SK-N-SH (cell line): ENCODE measurements at regions not wholly inside any gene's neighbourhood (a gene's known extent, or its start where the extent isn't known, plus 50 kb on each side); places are given as distances from the start of the nearest gene placed in this dataset.

Experiments used
- CTCF ChIA-PET: fragments of 300-600, 350-600 bp; formaldehyde crosslinking; extraction: SDS; loops from one replicate; lab custom pipeline; 2021; lab: Yijun Ruan, JAX
- POLR2A ChIA-PET: fragments of 350-600 bp; sonication (Branson Sonifier 250); formaldehyde crosslinking; extraction: SDS; loops from one replicate; lab custom pipeline; 2020; ENCODE audit warnings: antibody characterized with exemption, inconsistent platforms; lab: Yijun Ruan, JAX
- DNase-seq: peaks from one replicate; pipeline ENCODE4 v3.0.0; 2012
- H2AFZ ChIP-seq: fragments of 200-600 bp; sonication (generic); 2 replicates; pipeline ENCODE4 v1.8.1; 2016; ENCODE audit warnings: antibody characterized with exemption, mild to moderate bottlenecking, low read depth
- H3F3A ChIP-seq: fragments of 200-600 bp; sonication (generic); replicated peaks from 2 replicates; pipeline ENCODE3; 2016; ENCODE audit warnings: antibody characterized with exemption, mild to moderate bottlenecking; ENCODE audit not compliant: insufficient read depth
- H3K27ac ChIP-seq, 2 experiments: fragments of 200-500 bp in 1 of 2; fragments of 200-600 bp in 1 of 2; sonication (Bioruptor generic) in 1 of 2; sonication (generic), shearing (Covaris generic) in 1 of 2; 2 replicates each; pipeline versions ENCODE4 v1.5.1 to v1.6.1; 2014 to 2016; ENCODE audit warnings: low read depth in 2 of 2, inconsistent platforms in 1 of 2, low read length in 1 of 2, mild to moderate bottlenecking in 1 of 2, mixed read lengths in 1 of 2
- H3K27me3 ChIP-seq: fragments of 200-600 bp; sonication (generic), shearing (Covaris generic); 2 replicates; pipeline ENCODE4 v1.6.1; 2016; ENCODE audit warnings: mixed run types; ENCODE audit not compliant: insufficient read depth
- H3K36me3 ChIP-seq, 2 experiments: fragments of 200-500 bp in 1 of 2; fragments of 200-600 bp in 1 of 2; sonication (Bioruptor generic) in 1 of 2; sonication (generic) in 1 of 2; replicated peaks in 1 of 2; 2 replicates each; pipeline versions ENCODE3 to v1.5.1; 2014 to 2016; ENCODE audit warnings: low read length in 1 of 2, mild to moderate bottlenecking in 1 of 2; ENCODE audit not compliant: insufficient read depth in 2 of 2, control insufficient read depth in 1 of 2
- H3K4me1 ChIP-seq, 2 experiments: fragments of 200-500 bp in 1 of 2; fragments of 200-600 bp in 1 of 2; sonication (Bioruptor generic) in 1 of 2; sonication (generic), shearing (Covaris generic) in 1 of 2; 2 replicates each; pipeline versions ENCODE4 v1.5.1 to v1.6.1; 2014 to 2016; ENCODE audit warnings: low read depth in 1 of 2, low read length in 1 of 2, mixed run types in 1 of 2; ENCODE audit not compliant: insufficient read depth in 2 of 2, control insufficient read depth in 1 of 2
- H3K4me2 ChIP-seq: fragments of 200-600 bp; sonication (generic), shearing (Covaris generic); 2 replicates; pipeline ENCODE4 v1.6.1; 2017; ENCODE audit warnings: mixed run types
- H3K4me3 ChIP-seq, 2 experiments: fragments of 200-500 bp in 1 of 2; fragments of 200-600 bp in 1 of 2; sonication (Bioruptor generic) in 1 of 2; sonication (generic), shearing (Covaris generic) in 1 of 2; 2 replicates each; pipeline versions ENCODE4 v1.5.1 to v1.8.1; 2014 to 2016; ENCODE audit warnings: low read depth in 2 of 2, inconsistent platforms in 1 of 2, low read length in 1 of 2, mild to moderate bottlenecking in 1 of 2, mixed read lengths in 1 of 2, moderate library complexity in 1 of 2
- H3K79me2 ChIP-seq: fragments of 200-600 bp; sonication (generic); 2 replicates; pipeline ENCODE4 v1.8.1; 2017; ENCODE audit warnings: mild to moderate bottlenecking; ENCODE audit not compliant: insufficient read depth
- H3K9ac ChIP-seq: fragments of 200-600 bp; sonication (generic); 2 replicates; pipeline ENCODE4 v1.6.1; 2017; ENCODE audit warnings: mixed run types
- H3K9me2 ChIP-seq: fragments of 200-600 bp; sonication (generic); 2 replicates; pipeline ENCODE4 v1.6.1; 2017; ENCODE audit warnings: mixed run types
- H3K9me3 ChIP-seq: fragments of 200-600 bp; sonication (generic); 2 replicates; pipeline ENCODE4 v1.6.1; 2017; ENCODE audit warnings: mixed run types, mild to moderate bottlenecking, moderate library complexity
- H4K20me1 ChIP-seq: fragments of 200-600 bp; sonication (generic); 2 replicates; pipeline ENCODE4 v1.6.1; 2017; ENCODE audit warnings: mild to moderate bottlenecking, mixed run types; ENCODE audit not compliant: insufficient read depth
- EZH2phosphoT487 ChIP-seq: fragments of 200-600 bp; sonication (generic); IDR thresholded peaks from 2 replicates; pipeline ENCODE4 v1.6.1; 2017; ENCODE audit warnings: low read depth, mixed run types, mild to moderate bottlenecking, antibody characterized with exemption, moderate library complexity, borderline replicate concordance
- FOSL2 ChIP-seq: IDR thresholded peaks from 2 replicates; pipeline ENCODE4 v1.4.0; 2012; ENCODE audit warnings: low read depth, mild to moderate bottlenecking, moderate library complexity, borderline replicate concordance
- FOXJ3 ChIP-seq: sonication (generic); formaldehyde crosslinking; IDR thresholded peaks from 2 replicates; pipeline ENCODE4 v1.5.1; 2020; ENCODE audit warnings: mild to moderate bottlenecking, missing genetic modification reagents
- GATA2 ChIP-seq: sonication (generic); formaldehyde crosslinking; IDR thresholded peaks from 2 replicates; pipeline ENCODE4 v1.5.0; 2020; ENCODE audit warnings: mild to moderate bottlenecking, missing genetic modification reagents
- NFIC ChIP-seq: IDR thresholded peaks from 2 replicates; pipeline ENCODE4 v1.4.0; 2012; ENCODE audit warnings: borderline replicate concordance
- PBX3 ChIP-seq: IDR thresholded peaks from 2 replicates; pipeline ENCODE4; 2012
- POLR2AphosphoS5 ChIP-seq: IDR thresholded peaks from 2 replicates; pipeline ENCODE4 v1.6.1; 2012; ENCODE audit warnings: low read depth, low read length
- RCOR1 ChIP-seq: fragments of 150-350 bp; IDR thresholded peaks from 2 replicates; pipeline ENCODE4 v1.6.1; 2017; ENCODE audit warnings: antibody characterized with exemption, low read length
- SIN3A ChIP-seq: IDR thresholded peaks from 2 replicates; pipeline ENCODE4 v1.6.1; 2012; ENCODE audit warnings: low read depth, mild to moderate bottlenecking, low read length, moderate library complexity, borderline replicate concordance
- SMC3 ChIP-seq: IDR thresholded peaks from 2 replicates; pipeline ENCODE4 v1.6.1; 2012; ENCODE audit warnings: low read depth, low read length, improper control_type of control experiment
- TAF1 ChIP-seq: IDR thresholded peaks from 2 replicates; pipeline ENCODE4 v1.6.1; 2012; ENCODE audit warnings: low read depth, mild to moderate bottlenecking, low read length, moderate library complexity, borderline replicate concordance
- TCF12 ChIP-seq: IDR thresholded peaks from 2 replicates; pipeline ENCODE4 v1.4.0; 2012
- WGBS: methylation state at CpG from one replicate; pipeline ENCODE4 v1.1.6; 2017; ENCODE audit warnings: low lambda C conversion rate; 5-methylcytosine and 5-hydroxymethylcytosine counted together
- TF ChIP-seq, protein P1 (sequence below): IDR thresholded peaks from 2 replicates; pipeline ENCODE4 v1.6.1; 2012; ENCODE audit warnings: mild to moderate bottlenecking, low read depth, low read length, moderate library complexity

DNA sequence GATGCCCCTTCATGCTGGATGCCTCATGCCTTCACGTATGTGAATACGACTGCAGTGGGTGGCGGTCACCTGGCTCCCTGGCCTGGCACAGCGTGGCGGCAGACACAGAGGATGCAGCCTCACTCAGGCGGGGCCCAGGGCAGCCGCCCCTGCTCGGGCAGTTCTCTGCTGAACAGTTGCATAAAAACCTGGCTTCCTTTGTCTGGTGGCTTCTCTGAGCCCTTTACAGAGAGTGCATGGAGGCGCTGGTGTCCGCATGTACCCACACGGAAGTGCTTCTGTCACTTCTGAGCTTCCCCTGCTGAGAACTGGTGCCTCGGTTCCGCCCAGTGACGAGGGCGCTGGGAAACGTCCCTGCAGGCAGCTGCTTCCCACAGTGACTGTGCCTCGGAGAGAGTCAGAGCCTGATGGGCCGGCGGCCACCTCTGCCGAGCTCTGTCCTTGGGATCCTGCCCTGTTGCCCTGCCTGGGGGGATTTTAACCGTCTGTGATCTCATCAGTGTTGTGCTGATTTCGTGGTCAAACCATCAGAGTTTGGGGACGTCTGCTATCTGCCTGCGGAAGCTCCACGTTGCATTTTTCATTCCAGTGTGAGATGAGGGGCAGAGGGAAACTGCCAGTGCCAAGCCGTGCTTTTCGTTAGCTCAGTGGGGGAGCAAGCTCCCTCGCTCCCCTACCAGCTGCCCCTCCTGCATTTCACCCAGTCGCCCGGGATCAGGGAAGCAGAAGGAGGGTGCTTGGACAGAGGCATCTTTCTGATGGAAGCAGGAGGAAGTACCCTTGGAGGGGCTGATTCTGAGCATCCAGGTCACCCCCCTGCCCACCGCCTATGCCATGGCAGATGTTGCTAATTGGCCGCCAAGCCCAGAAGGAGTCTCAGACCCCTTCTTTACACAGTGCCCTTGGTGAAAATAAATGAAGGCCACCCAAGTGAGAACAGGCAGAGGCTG lies 153.0 kb upstream of the COL5A1 start:
- Histone ChIP-seq H3K4me2 (no peak overlapping the region), H3F3A (no peaks in the 10 kb centered on the region), H4K20me1 (no peaks in the 10 kb centered on the region), H3K9me2 (no peaks in the 10 kb centered on the region), H3K36me3 (no peaks in the 10 kb centered on the region), H3K27ac (no peak overlapping the region), H3K4me3 (no peak overlapping the region), H2AFZ (no peak overlapping the region), H3K27me3 (no peaks in the 10 kb centered on the region), H3K9me3 (no peaks in the 10 kb centered on the region), H3K79me2 (no peaks in the 10 kb centered on the region), H3K9ac (no peak overlapping the region)
- WGBS, result 81% methylated on average over 22 of the region's 32 CpGs
- ChIA-PET CTCF (interaction anchor here (1.2 kb wide), 1 partner anchor 46 kb away, joined by 3 read pairs; no protein-coding TSS in a partner anchor), POLR2A (interaction anchor here (0.5 kb wide), 1 partner anchor 76 kb away, joined by 3 read pairs; no protein-coding TSS in a partner anchor)
- TF ChIP-seq TAF1 (no peak), FOXJ3 (CRISPR knock-in tag) (no peak), POLR2AphosphoS5 (no peak), NFIC (no peak), FOSL2 (no peak), EZH2phosphoT487 (no peak), SMC3 (no peak), PBX3 (no peak), SIN3A (no peak), TCF12 (no peak), RCOR1 (no peak), GATA2 (CRISPR knock-in tag) (no peak)
- TF ChIP-seq, protein P1, sequence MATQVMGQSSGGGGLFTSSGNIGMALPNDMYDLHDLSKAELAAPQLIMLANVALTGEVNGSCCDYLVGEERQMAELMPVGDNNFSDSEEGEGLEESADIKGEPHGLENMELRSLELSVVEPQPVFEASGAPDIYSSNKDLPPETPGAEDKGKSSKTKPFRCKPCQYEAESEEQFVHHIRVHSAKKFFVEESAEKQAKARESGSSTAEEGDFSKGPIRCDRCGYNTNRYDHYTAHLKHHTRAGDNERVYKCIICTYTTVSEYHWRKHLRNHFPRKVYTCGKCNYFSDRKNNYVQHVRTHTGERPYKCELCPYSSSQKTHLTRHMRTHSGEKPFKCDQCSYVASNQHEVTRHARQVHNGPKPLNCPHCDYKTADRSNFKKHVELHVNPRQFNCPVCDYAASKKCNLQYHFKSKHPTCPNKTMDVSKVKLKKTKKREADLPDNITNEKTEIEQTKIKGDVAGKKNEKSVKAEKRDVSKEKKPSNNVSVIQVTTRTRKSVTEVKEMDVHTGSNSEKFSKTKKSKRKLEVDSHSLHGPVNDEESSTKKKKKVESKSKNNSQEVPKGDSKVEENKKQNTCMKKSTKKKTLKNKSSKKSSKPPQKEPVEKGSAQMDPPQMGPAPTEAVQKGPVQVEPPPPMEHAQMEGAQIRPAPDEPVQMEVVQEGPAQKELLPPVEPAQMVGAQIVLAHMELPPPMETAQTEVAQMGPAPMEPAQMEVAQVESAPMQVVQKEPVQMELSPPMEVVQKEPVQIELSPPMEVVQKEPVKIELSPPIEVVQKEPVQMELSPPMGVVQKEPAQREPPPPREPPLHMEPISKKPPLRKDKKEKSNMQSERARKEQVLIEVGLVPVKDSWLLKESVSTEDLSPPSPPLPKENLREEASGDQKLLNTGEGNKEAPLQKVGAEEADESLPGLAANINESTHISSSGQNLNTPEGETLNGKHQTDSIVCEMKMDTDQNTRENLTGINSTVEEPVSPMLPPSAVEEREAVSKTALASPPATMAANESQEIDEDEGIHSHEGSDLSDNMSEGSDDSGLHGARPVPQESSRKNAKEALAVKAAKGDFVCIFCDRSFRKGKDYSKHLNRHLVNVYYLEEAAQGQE, result no peak
- TF ChIP-seq, all 33 proteins: peak for 0
- DNase-seq, result peak; percentile 34
- H3K4me1 ChIP-seq, result peaks cover 0 to 30% of the 10 kb centered on the region in 2 experiments; a peak in 1 of 4 replicates
